Esophagus squamous epithelium (tissue), 5 donors: ENCODE measurements at regions not wholly inside any gene's neighbourhood (a gene's known extent, or its start where the extent isn't known, plus 50 kb on each side); places are given as distances from the start of the nearest gene placed in this dataset.
A peak's percentile ranks its signal among the peaks of the same experiment; 100 is the strongest.

ENCODE experiments used
- DNase-seq: peaks from one replicate; lab custom pipeline; 2025; lab: John Stamatoyannopoulos, UW
- H3K27ac ChIP-seq, 4 donors: fragments of 200-600 bp; sonication (generic); one replicate each; pipeline ENCODE4 v1.5.1; 2016 to 2019; ENCODE audit warnings: mild to moderate bottlenecking in 1 of 4
- H3K27me3 ChIP-seq, 4 donors: fragments of 200-600 bp; sonication (generic); 1 replicate in 3 of 4; 2 replicates in 1 of 4; pipeline versions ENCODE4 v1.5.1 to v1.6.0; 2017 to 2021; ENCODE audit warnings: antibody characterized with exemption in 1 of 4
- H3K36me3 ChIP-seq, 3 donors: fragments of 200-600 bp; sonication (generic); one replicate each; pipeline ENCODE4 v1.5.1; 2016 to 2019
- H3K4me1 ChIP-seq, 3 donors: fragments of 200-600 bp; sonication (generic); one replicate each; pipeline ENCODE4 v1.5.1; 2017 to 2019
- H3K4me3 ChIP-seq, 4 donors: fragments of 200-600 bp; sonication (generic); 1 replicate in 3 of 4; 2 replicates in 1 of 4; pipeline ENCODE4 v1.5.1; 2016 to 2019; ENCODE audit warnings: mild to moderate bottlenecking in 2 of 4, moderate library complexity in 1 of 4
- H3K9me3 ChIP-seq, 3 donors: fragments of 200-600 bp; sonication (generic); one replicate each; pipeline ENCODE4 v1.5.1; 2016 to 2019
- POLR2A ChIP-seq, 4 donors: fragments of 450-650 bp; IDR thresholded peaks; one replicate each; pipeline ENCODE4 v1.6.1; 2017; ENCODE audit warnings: antibody characterized with exemption in 4 of 4, mild to moderate bottlenecking in 4 of 4, moderate library complexity in 3 of 4
- WGBS, 2 donors: methylation state at CpG; one replicate each; pipeline ENCODE4 v1.1.5; 2018; 5-methylcytosine and 5-hydroxymethylcytosine counted together
- intact Hi-C: fragments of 100-400 bp; cut with DNase I; formaldehyde crosslinking; loops from one replicate; pipeline ENCODE4 v1.15.0; 2022
- TF ChIP-seq, protein P1 (sequence below), 6 experiments: fragments of 450-650 bp in 4 of 6; fragments of 200-600 bp in 2 of 6; sonication (generic) in 2 of 6; IDR thresholded peaks; one replicate each; pipeline ENCODE4 v1.5.1; 2016 to 2019; ENCODE audit warnings: antibody characterized with exemption in 6 of 6, mild to moderate bottlenecking in 4 of 6, moderate library complexity in 4 of 6
- donor health status: DM: yes; HTN: yes; CAD: no.

- no peak overlapping the region for H3K27ac ChIP-seq
Measured at GRCh38 chr5:10867389-10868303, 106.6 kb upstream of the DAP start.

DNA sequence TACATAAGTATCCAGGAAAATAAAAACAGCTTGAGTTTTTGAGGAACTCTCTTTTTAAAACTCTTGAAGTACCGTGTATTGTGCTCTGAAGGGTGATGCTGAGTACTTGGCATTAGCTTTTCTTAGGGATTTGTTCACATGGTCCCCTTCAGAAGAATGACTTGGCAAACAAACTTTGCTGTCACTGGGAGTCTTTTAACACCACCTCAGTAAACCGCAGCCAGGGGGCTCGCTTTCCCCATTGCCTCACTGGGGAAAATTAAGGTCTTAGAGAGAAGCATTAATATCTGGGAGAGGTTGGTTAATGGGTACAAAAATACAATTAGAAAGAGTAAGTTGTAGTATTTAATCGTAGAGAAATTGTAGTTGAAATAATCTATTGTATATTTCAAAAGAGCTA, 105.9 kb upstream of the DAP start:
- no peaks in the 10 kb centered on the region for H3K9me3 ChIP-seq
- TF ChIP-seq POLR2A (IDR thresholded peaks at IDR 0.05): no peak
- TF ChIP-seq, protein P1, sequence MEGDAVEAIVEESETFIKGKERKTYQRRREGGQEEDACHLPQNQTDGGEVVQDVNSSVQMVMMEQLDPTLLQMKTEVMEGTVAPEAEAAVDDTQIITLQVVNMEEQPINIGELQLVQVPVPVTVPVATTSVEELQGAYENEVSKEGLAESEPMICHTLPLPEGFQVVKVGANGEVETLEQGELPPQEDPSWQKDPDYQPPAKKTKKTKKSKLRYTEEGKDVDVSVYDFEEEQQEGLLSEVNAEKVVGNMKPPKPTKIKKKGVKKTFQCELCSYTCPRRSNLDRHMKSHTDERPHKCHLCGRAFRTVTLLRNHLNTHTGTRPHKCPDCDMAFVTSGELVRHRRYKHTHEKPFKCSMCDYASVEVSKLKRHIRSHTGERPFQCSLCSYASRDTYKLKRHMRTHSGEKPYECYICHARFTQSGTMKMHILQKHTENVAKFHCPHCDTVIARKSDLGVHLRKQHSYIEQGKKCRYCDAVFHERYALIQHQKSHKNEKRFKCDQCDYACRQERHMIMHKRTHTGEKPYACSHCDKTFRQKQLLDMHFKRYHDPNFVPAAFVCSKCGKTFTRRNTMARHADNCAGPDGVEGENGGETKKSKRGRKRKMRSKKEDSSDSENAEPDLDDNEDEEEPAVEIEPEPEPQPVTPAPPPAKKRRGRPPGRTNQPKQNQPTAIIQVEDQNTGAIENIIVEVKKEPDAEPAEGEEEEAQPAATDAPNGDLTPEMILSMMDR (IDR thresholded peaks at IDR 0.05): no peak
- H3K4me3 ChIP-seq: no peak overlapping the region
- DNase-seq: no peak
- no peaks in the 10 kb centered on the region for H3K4me1 ChIP-seq
- intact Hi-C loops: no loop called here
- WGBS, 2 donors: 63 to 71% methylated on average over 3 to 4 of the region's 4 CpGs
- H3K27me3 ChIP-seq: peaks cover 0 to 6% (median 0%) of the 10 kb centered on the region in 4 donors
- H3K36me3 ChIP-seq: no peaks in the 10 kb centered on the region
- no peak overlapping the region for H3K27ac ChIP-seq

More at GRCh38 chr5:10867389-10868303, 106.6 kb upstream of the DAP start:
- no peak overlapping the region for H3K4me3 ChIP-seq
- H3K4me1 ChIP-seq: no peaks in the 10 kb centered on the region
- 81 to 84% methylated on average over 10 to 13 of the region's 13 CpGs for WGBS, 2 donors
- H3K36me3 ChIP-seq: no peaks in the 10 kb centered on the region
- TF ChIP-seq, protein P1 (IDR thresholded peaks at IDR 0.05): no peak
- TF ChIP-seq POLR2A (IDR thresholded peaks at IDR 0.05): no peak
- DNase-seq: no peak
- intact Hi-C loops: no loop called here
- no peaks in the 10 kb centered on the region for H3K9me3 ChIP-seq
- peaks cover 0 to 3% (median 0%) of the 10 kb centered on the region in 4 donors for H3K27me3 ChIP-seq

GRCh38 chr5:10863763-10864383, 102.8 kb upstream of the DAP start:
- peaks cover 0 to 8% (median 0%) of the 10 kb centered on the region in 4 donors for H3K27me3 ChIP-seq
- H3K27ac ChIP-seq: no peak overlapping the region
- no peaks in the 10 kb centered on the region for H3K9me3 ChIP-seq
- 55 to 62% methylated on average over 14 to 15 of the region's 15 CpGs for WGBS, 2 donors
- no peaks in the 10 kb centered on the region for H3K36me3 ChIP-seq
- H3K4me1 ChIP-seq: no peaks in the 10 kb centered on the region
- no peak overlapping the region for H3K4me3 ChIP-seq
- intact Hi-C loops: no loop called here
- no peak for TF ChIP-seq POLR2A (IDR thresholded peaks at IDR 0.05)
- TF ChIP-seq, protein P1 (IDR thresholded peaks at IDR 0.05): peak; percentile 20 to 70 (median 58)
- no peak for DNase-seq

GRCh38 chr5:10862085-10862484, 101.1 kb upstream of the DAP start:
- Histone ChIP-seq H3K27ac (no peak overlapping the region), H3K36me3 (no peaks in the 10 kb centered on the region), H3K9me3 (no peaks in the 10 kb centered on the region), H3K4me3 (no peak overlapping the region), H3K4me1 (peaks cover 0 to 5% (median under 1%) of the 10 kb centered on the region in 3 donors), H3K27me3 (peaks cover 0 to 23% (median 0%) of the 10 kb centered on the region in 4 donors)
- WGBS, 2 donors: 88 to 89% methylated on average over 1 of the region's 1 CpG
- no peak for DNase-seq
- no peak for TF ChIP-seq POLR2A (IDR thresholded peaks at IDR 0.05)
- TF ChIP-seq, protein P1 (IDR thresholded peaks at IDR 0.05): no peak
- intact Hi-C loops: no loop called here

- H3K4me1 ChIP-seq: peaks cover 0 to 11% (median 7%) of the 10 kb centered on the region in 3 donors
- intact Hi-C loops: no loop called here
- TF ChIP-seq, protein P1 (IDR thresholded peaks at IDR 0.05): no peak
- TF ChIP-seq POLR2A (IDR thresholded peaks at IDR 0.05): no peak
- H3K36me3 ChIP-seq: no peaks in the 10 kb centered on the region
- peaks cover 0 to 27% (median 0%) of the 10 kb centered on the region in 4 donors for H3K27me3 ChIP-seq
- WGBS, 2 donors: 67 to 69% methylated on average over 3 of the region's 3 CpGs
- no peaks in the 10 kb centered on the region for H3K9me3 ChIP-seq
- no peak overlapping the region for H3K4me3 ChIP-seq
- DNase-seq: no peak
- H3K27ac ChIP-seq: no peak overlapping the region
Measured at GRCh38 chr5:10861423-10861790, 100.4 kb upstream of the DAP start.
